Smooth muscle cell (in vitro differentiated cells): ENCODE measurements at regions not wholly inside any gene's neighbourhood (a gene's known extent, or its start where the extent isn't known, plus 50 kb on each side); places are given as distances from the start of the nearest gene placed in this dataset.

Source experiments
- DNase-seq: peaks from one replicate; lab custom pipeline; 2025; ENCODE audit not compliant: unreplicated experiment; lab: John Stamatoyannopoulos, UW
- H2AFZ ChIP-seq: fragments of 200-600 bp; sonication (generic); 2 replicates; pipeline ENCODE4 v1.6.0; 2016; ENCODE audit warnings: antibody characterized with exemption, low read depth, mild to moderate bottlenecking
- H3F3A ChIP-seq: fragments of 200-600 bp; sonication (generic); 2 replicates; pipeline ENCODE4 v1.6.0; 2017; ENCODE audit warnings: antibody characterized with exemption, low read depth
- H3K27ac ChIP-seq: fragments of 200-600 bp; sonication (generic); 2 replicates; pipeline ENCODE4 v1.5.1; 2016; ENCODE audit warnings: low read depth, mild to moderate bottlenecking
- H3K27me3 ChIP-seq: fragments of 200-600 bp; sonication (generic); 2 replicates; pipeline ENCODE4 v1.6.1; 2016; ENCODE audit warnings: low read depth, mild to moderate bottlenecking
- H3K36me3 ChIP-seq: fragments of 200-600 bp; sonication (generic); 2 replicates; pipeline ENCODE4 v1.5.1; 2016; ENCODE audit warnings: low read depth
- H3K4me1 ChIP-seq: fragments of 200-600 bp; sonication (generic); 2 replicates; pipeline ENCODE4 v1.5.1; 2016; ENCODE audit warnings: low read depth
- H3K4me2 ChIP-seq: fragments of 200-600 bp; sonication (generic); 2 replicates; pipeline ENCODE4 v1.6.0; 2016; ENCODE audit warnings: mild to moderate bottlenecking
- H3K4me3 ChIP-seq: fragments of 200-600 bp; sonication (generic); 2 replicates; pipeline ENCODE4 v1.5.1; 2016; ENCODE audit warnings: mild to moderate bottlenecking
- H3K79me2 ChIP-seq: fragments of 200-600 bp; sonication (generic); 2 replicates; pipeline ENCODE4 v1.6.0; 2016; ENCODE audit warnings: low read depth, mild to moderate bottlenecking
- H3K9ac ChIP-seq: fragments of 200-600 bp; sonication (generic); 2 replicates; pipeline ENCODE4 v1.6.0; 2016; ENCODE audit warnings: low read depth
- H3K9me3 ChIP-seq: fragments of 200-600 bp; sonication (generic); replicated peaks from 2 replicates; pipeline ENCODE4 v1.5.1; 2016; ENCODE audit warnings: low read depth
- H4K20me1 ChIP-seq: fragments of 200-600 bp; sonication (generic); 2 replicates; pipeline ENCODE4 v1.6.0; 2016; ENCODE audit warnings: low read depth
- CTCF ChIP-seq: fragments of 200-600 bp; sonication (generic); IDR thresholded peaks from 2 replicates; pipeline ENCODE4 v1.5.1; 2017; ENCODE audit warnings: borderline replicate concordance, mild to moderate bottlenecking, antibody characterized with exemption; ENCODE audit not compliant: insufficient read depth, poor library complexity, severe bottlenecking
- WGBS: methylation state at CpG from one replicate; pipeline ENCODE4 v1.1.7; 2016; ENCODE audit warnings: low lambda C conversion rate; 5-methylcytosine and 5-hydroxymethylcytosine counted together

GRCh38 chr2:4024605-4025004, 321.2 kb downstream of the DCDC2C start:
- H3K9me3 ChIP-seq = no peaks in the 10 kb centered on the region
- WGBS = 87% methylated on average over 5 of the region's 5 CpGs

GRCh38 chr2:4029081-4029480, 325.7 kb downstream of the DCDC2C start:
- H4K20me1 ChIP-seq = no peaks in the 10 kb centered on the region
- no peaks in the 10 kb centered on the region for H3K9me3 ChIP-seq
- H2AFZ ChIP-seq = no peak overlapping the region
- no peaks in the 10 kb centered on the region for H3K27me3 ChIP-seq
- no peak overlapping the region for H3K27ac ChIP-seq
- no peaks in the 10 kb centered on the region for H3K4me1 ChIP-seq
- no peak for TF ChIP-seq CTCF
- no peak for DNase-seq
- no peaks in the 10 kb centered on the region for H3F3A ChIP-seq
- 73% methylated on average over 2 of the region's 2 CpGs for WGBS
- no peaks in the 10 kb centered on the region for H3K36me3 ChIP-seq
- no peaks in the 10 kb centered on the region for H3K79me2 ChIP-seq
- no peak overlapping the region for H3K4me3 ChIP-seq
- no peak overlapping the region for H3K4me2 ChIP-seq
- no peak overlapping the region for H3K9ac ChIP-seq

More at GRCh38 chr2:4024605-4025004, 321.2 kb downstream of the DCDC2C start:
- Histone ChIP-seq H2AFZ (no peak overlapping the region), H3K27me3 (no peaks in the 10 kb centered on the region), H3K9ac (no peak overlapping the region), H3K27ac (no peak overlapping the region), H3K79me2 (no peaks in the 10 kb centered on the region), H3K4me1 (no peaks in the 10 kb centered on the region), H3K36me3 (no peaks in the 10 kb centered on the region), H3F3A (no peaks in the 10 kb centered on the region), H4K20me1 (no peaks in the 10 kb centered on the region), H3K4me2 (no peak overlapping the region), H3K4me3 (no peak overlapping the region)
- no peak for TF ChIP-seq CTCF
- DNase-seq = no peak

- Histone ChIP-seq H3K27me3 (no peaks in the 10 kb centered on the region), H3K9me3 (no peaks in the 10 kb centered on the region), H3K4me1 (no peaks in the 10 kb centered on the region), H3K79me2 (no peaks in the 10 kb centered on the region), H3K9ac (no peak overlapping the region), H3F3A (no peaks in the 10 kb centered on the region), H3K36me3 (no peaks in the 10 kb centered on the region), H3K4me3 (no peak overlapping the region), H3K27ac (no peak overlapping the region), H3K4me2 (no peak overlapping the region), H2AFZ (no peak overlapping the region), H4K20me1 (no peaks in the 10 kb centered on the region)
- 83% methylated on average over 7 of the region's 7 CpGs for WGBS
- no peak for DNase-seq
- TF ChIP-seq CTCF = no peak
Measured at GRCh38 chr2:4039896-4040295, 336.5 kb downstream of the DCDC2C start.
